Type B pancreatic cell (in vitro differentiated cells): ENCODE measurements at regions not wholly inside any gene's neighbourhood (a gene's known extent, or its start where the extent isn't known, plus 50 kb on each side); places are given as distances from the start of the nearest gene placed in this dataset.

Source experiments
- DNase-seq: peaks from one replicate; pipeline ENCODE4 v3.0.0; 2021; ENCODE audit warnings: mixed read lengths; ENCODE audit not compliant: unreplicated experiment; ENCODE audit errors: extremely low spot score
- H3K27ac Mint-ChIP-seq: 2 replicates; pipeline ENCODE4 v1.8.0; 2021; ENCODE audit warnings: mild to moderate bottlenecking, mixed read lengths
- H3K27me3 Mint-ChIP-seq: 2 replicates; pipeline ENCODE4 v1.8.0; 2021; ENCODE audit warnings: mixed read lengths
- H3K36me3 Mint-ChIP-seq: 2 replicates; pipeline ENCODE4 v1.8.0; 2021; ENCODE audit warnings: mixed read lengths
- H3K4me1 Mint-ChIP-seq: one replicate; pipeline ENCODE4 v1.8.0; 2021; ENCODE audit warnings: mixed read lengths; ENCODE audit not compliant: unreplicated experiment
- H3K4me3 Mint-ChIP-seq: 2 replicates; pipeline ENCODE4 v1.8.0; 2021; ENCODE audit warnings: mild to moderate bottlenecking, mixed read lengths
- H3K9me3 Mint-ChIP-seq: 2 replicates; pipeline ENCODE4 v1.8.0; 2021; ENCODE audit warnings: mixed read lengths
- CTCF ChIP-seq: fragments of 200-600 bp; sonication (generic); conservative IDR thresholded peaks from 2 replicates; pipeline ENCODE4 v1.5.0; 2021; ENCODE audit warnings: antibody characterized with exemption, mild to moderate bottlenecking

- H3K4me1 Mint-ChIP-seq = peaks cover 9% of the 10 kb centered on the region
- H3K36me3 Mint-ChIP-seq = no peaks in the 10 kb centered on the region
- no peak overlapping the region for H3K4me3 Mint-ChIP-seq
- peaks cover 62% of the 10 kb centered on the region for H3K27me3 Mint-ChIP-seq
- DNase-seq = no peak
- no peak for TF ChIP-seq CTCF
- H3K9me3 Mint-ChIP-seq = no peaks in the 10 kb centered on the region
- no peak overlapping the region for H3K27ac Mint-ChIP-seq
These were observed 795.2 kb downstream of the REEP3 start for GRCh38 chr10:64316416-64316815.

- TF ChIP-seq CTCF = no peak
- H3K36me3 Mint-ChIP-seq = no peaks in the 10 kb centered on the region
- no peak for DNase-seq
- H3K4me1 Mint-ChIP-seq = peaks cover 9% of the 10 kb centered on the region
- H3K4me3 Mint-ChIP-seq = no peak overlapping the region
- H3K27ac Mint-ChIP-seq = no peak overlapping the region
- H3K27me3 Mint-ChIP-seq = peaks cover 59% of the 10 kb centered on the region
- H3K9me3 Mint-ChIP-seq = no peaks in the 10 kb centered on the region
These were observed 795.6 kb downstream of the REEP3 start for GRCh38 chr10:64316833-64317232.

- H3K27ac Mint-ChIP-seq = no peak overlapping the region
- H3K9me3 Mint-ChIP-seq = no peaks in the 10 kb centered on the region
- peaks cover 5% of the 10 kb centered on the region for H3K4me1 Mint-ChIP-seq
- no peak for TF ChIP-seq CTCF
- no peak overlapping the region for H3K4me3 Mint-ChIP-seq
- H3K27me3 Mint-ChIP-seq = peaks cover 61% of the 10 kb centered on the region
- no peak for DNase-seq
- no peaks in the 10 kb centered on the region for H3K36me3 Mint-ChIP-seq
These were observed 799.2 kb downstream of the REEP3 start for GRCh38 chr10:64320448-64320847.

GRCh38 chr10:64329510-64329909, 808.3 kb downstream of the REEP3 start:
- Mint-ChIP-seq H3K4me1 (peaks cover 4% of the 10 kb centered on the region), H3K36me3 (no peaks in the 10 kb centered on the region), H3K4me3 (no peak overlapping the region), H3K27ac (no peak overlapping the region), H3K27me3 (peaks cover 11% of the 10 kb centered on the region), H3K9me3 (no peaks in the 10 kb centered on the region)
- TF ChIP-seq CTCF = no peak
- no peak for DNase-seq

GRCh38 chr10:64332551-64332950, 811.4 kb downstream of the REEP3 start:
- no peak for DNase-seq
- H3K9me3 Mint-ChIP-seq = peaks cover 8% of the 10 kb centered on the region
- no peak overlapping the region for H3K4me3 Mint-ChIP-seq
- TF ChIP-seq CTCF = no peak
- H3K4me1 Mint-ChIP-seq = peaks cover 4% of the 10 kb centered on the region
- no peak overlapping the region for H3K27ac Mint-ChIP-seq
- no peaks in the 10 kb centered on the region for H3K36me3 Mint-ChIP-seq
- H3K27me3 Mint-ChIP-seq = peaks cover 11% of the 10 kb centered on the region

GRCh38 chr10:64334084-64334483, 812.9 kb downstream of the REEP3 start:
- H3K9me3 Mint-ChIP-seq = peaks cover 8% of the 10 kb centered on the region
- TF ChIP-seq CTCF = no peak
- no peak overlapping the region for H3K4me3 Mint-ChIP-seq
- peaks cover 4% of the 10 kb centered on the region for H3K4me1 Mint-ChIP-seq
- H3K36me3 Mint-ChIP-seq = no peaks in the 10 kb centered on the region
- H3K27me3 Mint-ChIP-seq = peaks cover 11% of the 10 kb centered on the region
- H3K27ac Mint-ChIP-seq = no peak overlapping the region
- no peak for DNase-seq
